ENCODE measurements at regions not wholly inside any gene's neighbourhood (a gene's known extent, or its start where the extent isn't known, plus 50 kb on each side); places are given as distances from the start of the nearest gene placed in this dataset.
"Not testable (repeated sequence)": the region's sequence is repeated elsewhere in the genome, so short reads cannot be mapped to it uniquely, and the experiment has no call there.

DNA sequence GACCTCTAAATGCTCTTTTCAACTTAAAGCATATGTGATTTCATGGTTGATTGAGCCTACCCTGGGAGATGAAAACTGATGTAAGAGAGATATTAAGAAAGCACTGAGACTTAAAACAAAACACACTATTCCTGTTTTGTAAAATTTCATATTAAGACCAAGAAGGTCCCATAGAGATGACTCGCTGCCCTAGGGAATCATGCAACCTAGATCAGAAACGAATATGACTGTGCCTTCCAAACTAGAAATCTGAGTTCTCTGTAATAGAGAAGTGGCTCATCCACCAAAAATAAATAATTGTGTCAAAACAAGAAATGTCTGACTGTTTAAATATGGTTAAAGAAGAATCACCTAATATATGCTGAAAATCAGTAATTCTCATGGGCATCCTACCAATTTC, 776.8 kb upstream of the SOX11 start:
- Histone ChIP-seq H3K4me2 (ENCODE audit: low read length) (no peak overlapping the region), H3K4me1 (ENCODE audit: control insufficient read depth, insufficient read depth, low read length) (no peaks in the 10 kb centered on the region), H3K4me3 (ENCODE audit: low read length) (no peak overlapping the region), H3K9ac (ENCODE audit: low read depth, low read length) (no peak overlapping the region), H3K9me3 (replicated peaks; ENCODE audit: low read length) (no peaks in the 10 kb centered on the region), H3K27me3 (ENCODE audit: control insufficient read depth, insufficient read depth, low read length) (no peaks in the 10 kb centered on the region), H3K36me3 (ENCODE audit: insufficient read depth, low read length) (no peaks in the 10 kb centered on the region)

DNA sequence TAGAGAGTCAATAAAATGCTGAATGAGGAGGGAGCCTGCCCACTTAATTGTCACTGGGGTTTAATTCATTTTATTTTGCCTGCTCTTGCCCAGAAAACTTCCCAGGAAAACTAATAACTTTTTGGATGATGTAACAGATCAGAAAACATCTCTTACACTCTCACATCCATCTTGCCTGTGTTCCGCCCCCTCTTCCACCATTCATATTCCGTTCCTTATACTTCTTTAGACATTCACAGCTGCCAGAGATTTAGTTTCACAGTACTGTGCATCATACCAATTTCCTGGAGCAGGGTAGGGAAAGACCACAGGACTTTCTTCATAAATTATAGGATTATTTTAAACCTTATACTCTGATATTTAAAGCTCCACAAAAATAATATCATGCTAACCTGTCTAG, 776.1 kb upstream of the SOX11 start:
- Histone ChIP-seq H3K36me3 (ENCODE audit: insufficient read depth, low read length) (no peaks in the 10 kb centered on the region), H3K9ac (ENCODE audit: low read depth, low read length) (no peak overlapping the region), H3K4me2 (ENCODE audit: low read length) (no peak overlapping the region), H3K4me1 (ENCODE audit: control insufficient read depth, insufficient read depth, low read length) (no peaks in the 10 kb centered on the region), H3K27me3 (ENCODE audit: control insufficient read depth, insufficient read depth, low read length) (no peaks in the 10 kb centered on the region), H3K9me3 (replicated peaks; ENCODE audit: low read length) (no peaks in the 10 kb centered on the region), H3K4me3 (ENCODE audit: low read length) (no peak overlapping the region)

DNA sequence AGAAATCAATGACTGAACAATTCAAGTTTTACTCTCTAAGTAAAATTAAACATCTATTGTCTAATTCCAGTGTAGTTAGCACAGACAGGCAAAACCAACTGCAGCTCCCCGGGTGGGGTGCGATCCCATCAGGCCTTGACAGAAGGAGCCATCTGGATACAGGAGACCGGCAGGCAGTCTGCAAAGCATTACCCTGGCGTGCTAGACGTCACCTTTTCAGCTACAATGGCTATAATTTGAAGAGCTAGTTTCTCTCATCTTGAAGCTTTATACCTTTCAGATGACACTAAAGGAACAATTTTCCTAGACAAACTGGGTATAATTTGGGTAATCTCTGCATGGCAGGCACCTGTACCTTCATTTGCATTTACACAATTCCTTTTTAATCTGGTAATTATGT, 761.5 kb upstream of the SOX11 start:
- Histone ChIP-seq H3K9me3 (replicated peaks; ENCODE audit: low read length) (no peaks in the 10 kb centered on the region), H3K36me3 (ENCODE audit: insufficient read depth, low read length) (no peaks in the 10 kb centered on the region), H3K4me2 (ENCODE audit: low read length) (no peak overlapping the region), H3K4me3 (ENCODE audit: low read length) (no peak overlapping the region), H3K27me3 (ENCODE audit: control insufficient read depth, insufficient read depth, low read length) (no peaks in the 10 kb centered on the region), H3K9ac (ENCODE audit: low read depth, low read length) (no peak overlapping the region), H3K4me1 (ENCODE audit: control insufficient read depth, insufficient read depth, low read length) (no peaks in the 10 kb centered on the region)

DNA sequence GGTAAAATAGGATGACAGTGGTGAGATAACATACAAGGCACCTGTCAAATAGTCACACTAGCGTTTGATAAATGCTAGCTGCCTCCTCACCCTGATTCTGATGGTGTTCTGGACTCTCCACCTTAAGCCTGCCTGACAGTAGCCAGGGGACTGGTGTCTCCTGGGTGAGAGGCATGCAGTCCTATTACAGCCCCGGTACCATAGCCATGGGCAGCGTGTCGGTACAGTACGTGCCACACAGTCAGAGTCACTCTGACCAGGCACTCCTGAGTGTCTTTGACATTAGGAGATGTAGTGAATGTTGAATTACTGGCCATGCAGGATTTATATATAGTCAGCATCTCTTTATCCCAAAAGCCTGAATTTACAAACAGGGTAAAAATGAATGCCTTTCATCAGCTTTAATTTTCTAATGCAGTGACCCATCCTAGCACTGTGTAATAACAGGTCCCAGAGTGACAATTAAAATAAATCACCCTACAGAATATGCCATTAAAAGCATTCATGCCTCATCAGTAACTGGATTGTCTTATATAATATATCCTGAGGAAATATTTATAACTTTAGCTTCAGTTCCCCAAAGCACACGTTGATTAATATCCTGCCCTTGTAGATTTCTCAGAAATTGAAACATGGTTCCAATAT, 760.3 kb upstream of the SOX11 start:
- Histone ChIP-seq H3K27me3 (ENCODE audit: control insufficient read depth, insufficient read depth, low read length) (no peaks in the 10 kb centered on the region), H3K4me3 (ENCODE audit: low read length) (no peak overlapping the region), H3K9ac (ENCODE audit: low read depth, low read length) (no peak overlapping the region), H3K4me2 (ENCODE audit: low read length) (no peak overlapping the region), H3K9me3 (replicated peaks; ENCODE audit: low read length) (no peaks in the 10 kb centered on the region), H3K4me1 (ENCODE audit: control insufficient read depth, insufficient read depth, low read length) (no peaks in the 10 kb centered on the region), H3K36me3 (ENCODE audit: insufficient read depth, low read length) (no peaks in the 10 kb centered on the region)

DNA sequence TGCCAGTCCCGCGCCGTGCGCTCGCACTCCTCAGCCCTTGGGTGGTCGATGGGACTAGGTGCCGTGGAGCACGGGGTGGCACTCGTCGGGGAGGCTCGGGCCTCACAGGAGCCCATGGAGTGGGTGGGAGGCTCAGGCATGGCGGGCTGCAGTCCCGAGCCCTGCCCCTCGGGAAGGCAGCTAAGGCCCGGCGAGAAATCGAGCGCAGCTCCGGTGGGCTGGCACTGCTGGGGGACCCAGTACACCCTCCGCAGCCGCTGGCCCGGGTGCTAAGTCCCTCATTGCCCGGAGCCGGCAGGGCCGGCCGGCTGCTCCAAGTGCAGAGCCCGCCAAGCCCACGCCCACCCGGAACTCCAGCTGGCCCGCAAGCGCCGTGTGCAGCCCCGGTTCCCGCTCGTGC, 756.9 kb upstream of the SOX11 start:
- not testable (repeated sequence) for H3K4me1 ChIP-seq (ENCODE audit: control insufficient read depth, insufficient read depth, low read length); H3K4me2 ChIP-seq (ENCODE audit: low read length); H3K9me3 ChIP-seq (replicated peaks; ENCODE audit: low read length); H3K36me3 ChIP-seq (ENCODE audit: insufficient read depth, low read length); H3K9ac ChIP-seq (ENCODE audit: low read depth, low read length); H3K27me3 ChIP-seq (ENCODE audit: control insufficient read depth, insufficient read depth, low read length); H3K4me3 ChIP-seq (ENCODE audit: low read length)

DNA sequence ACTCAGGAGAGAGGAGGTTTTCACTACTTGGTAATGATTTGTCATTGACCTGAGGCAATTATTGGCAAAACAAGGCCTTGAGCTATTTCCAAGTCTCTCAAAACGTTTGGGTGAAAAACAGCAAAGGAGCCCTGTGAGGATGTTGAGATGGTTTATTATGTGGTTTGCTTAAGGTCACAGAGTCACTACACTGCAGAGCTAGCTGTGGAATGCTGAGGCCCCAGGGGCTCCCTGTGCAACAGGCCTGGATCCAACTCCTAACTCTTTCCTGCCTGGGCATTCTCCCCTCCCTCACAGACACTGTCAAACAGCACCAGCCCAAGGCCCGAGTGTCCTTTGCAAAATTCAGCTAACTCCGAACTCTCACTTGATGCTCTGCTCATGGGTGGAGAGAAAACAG, 754.6 kb upstream of the SOX11 start:
- H3K4me1 ChIP-seq (ENCODE audit: control insufficient read depth, insufficient read depth, low read length) = no peaks in the 10 kb centered on the region

DNA sequence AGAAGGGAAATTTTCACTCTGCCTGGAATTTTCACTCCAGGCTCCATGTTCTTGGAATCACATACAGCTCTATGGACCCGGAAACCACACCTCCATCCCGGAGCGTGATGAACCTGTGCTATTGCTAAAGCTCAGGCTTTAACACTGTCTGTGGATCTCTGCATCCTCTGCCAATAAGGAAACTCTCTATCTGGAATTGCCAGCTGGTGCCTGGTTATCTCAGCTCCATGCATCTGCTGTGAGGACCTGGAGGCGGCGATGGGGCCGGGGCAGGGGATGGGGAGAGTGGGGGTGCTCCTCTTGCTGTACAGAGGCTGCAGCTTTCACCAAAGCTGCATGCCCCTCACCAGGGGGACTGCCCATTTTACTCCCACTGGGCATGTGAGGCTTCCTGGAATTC, 754.0 kb upstream of the SOX11 start:
- no peak overlapping the region for H3K4me2 ChIP-seq (ENCODE audit: low read length)
- H3K9ac ChIP-seq (ENCODE audit: low read depth, low read length) = no peak overlapping the region
- no peak overlapping the region for H3K4me3 ChIP-seq (ENCODE audit: low read length)
- H3K27me3 ChIP-seq (ENCODE audit: control insufficient read depth, insufficient read depth, low read length) = no peaks in the 10 kb centered on the region
- H3K4me1 ChIP-seq (ENCODE audit: control insufficient read depth, insufficient read depth, low read length) = no peaks in the 10 kb centered on the region
- H3K9me3 ChIP-seq (replicated peaks; ENCODE audit: low read length) = peaks cover 7% of the 10 kb centered on the region
- no peaks in the 10 kb centered on the region for H3K36me3 ChIP-seq (ENCODE audit: insufficient read depth, low read length)

More for the DNA sequence above, 754.6 kb upstream of the SOX11 start:
- H3K27me3 ChIP-seq (ENCODE audit: control insufficient read depth, insufficient read depth, low read length) = no peaks in the 10 kb centered on the region
- H3K36me3 ChIP-seq (ENCODE audit: insufficient read depth, low read length) = no peaks in the 10 kb centered on the region
- H3K9ac ChIP-seq (ENCODE audit: low read depth, low read length) = no peak overlapping the region
- H3K9me3 ChIP-seq (replicated peaks; ENCODE audit: low read length) = peaks cover 7% of the 10 kb centered on the region
- no peak overlapping the region for H3K4me2 ChIP-seq (ENCODE audit: low read length)
- H3K4me3 ChIP-seq (ENCODE audit: low read length) = no peak overlapping the region

DNA sequence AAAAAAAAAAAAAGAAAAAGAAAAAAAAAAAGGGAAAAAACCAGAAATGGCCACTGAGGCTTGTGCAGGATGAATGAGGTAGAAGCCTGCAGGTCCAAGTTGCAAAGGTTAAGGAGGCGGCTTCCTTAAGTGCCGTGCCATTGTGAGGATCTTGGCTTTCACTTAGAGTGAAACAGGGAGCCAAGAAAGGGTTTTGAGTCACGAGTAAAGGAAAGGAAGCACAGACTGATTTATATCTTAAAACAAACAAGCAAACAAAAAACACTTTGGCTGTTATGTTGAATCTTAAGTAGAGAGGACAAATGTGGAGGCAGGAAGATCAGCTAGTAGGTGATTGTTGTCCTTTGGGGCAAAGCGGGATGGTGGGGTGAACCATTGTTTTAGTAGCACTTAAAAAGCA, 749.7 kb upstream of the SOX11 start:
- Histone ChIP-seq H3K4me2 (ENCODE audit: low read length) (no peak overlapping the region), H3K27me3 (ENCODE audit: control insufficient read depth, insufficient read depth, low read length) (no peaks in the 10 kb centered on the region), H3K9me3 (replicated peaks; ENCODE audit: low read length) (peaks cover 7% of the 10 kb centered on the region), H3K9ac (ENCODE audit: low read depth, low read length) (no peak overlapping the region), H3K4me3 (ENCODE audit: low read length) (no peak overlapping the region), H3K4me1 (ENCODE audit: control insufficient read depth, insufficient read depth, low read length) (no peaks in the 10 kb centered on the region), H3K36me3 (ENCODE audit: insufficient read depth, low read length) (no peaks in the 10 kb centered on the region)

DNA sequence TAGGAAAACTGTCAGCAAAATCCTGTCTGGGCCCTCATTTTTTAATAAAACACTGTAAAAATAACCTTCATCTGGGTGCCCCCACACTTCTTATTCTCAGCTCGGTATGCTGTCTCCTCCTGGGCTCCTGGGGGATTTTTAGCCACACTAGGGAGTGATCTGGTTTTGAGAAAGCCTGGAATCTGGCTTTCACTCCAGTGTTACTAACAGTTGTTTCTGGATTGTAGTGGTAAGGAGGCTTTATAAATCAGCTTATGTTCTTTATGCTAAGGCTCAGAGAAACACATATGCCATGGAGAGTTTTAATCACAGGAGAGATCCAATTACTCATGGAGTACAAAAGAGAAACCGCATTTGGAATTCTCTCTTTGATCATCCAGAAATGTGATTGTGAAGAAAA, 744.3 kb upstream of the SOX11 start:
- no peaks in the 10 kb centered on the region for H3K27me3 ChIP-seq (ENCODE audit: control insufficient read depth, insufficient read depth, low read length)
- H3K4me1 ChIP-seq (ENCODE audit: control insufficient read depth, insufficient read depth, low read length) = no peaks in the 10 kb centered on the region
- no peaks in the 10 kb centered on the region for H3K36me3 ChIP-seq (ENCODE audit: insufficient read depth, low read length)
- H3K4me2 ChIP-seq (ENCODE audit: low read length) = no peak overlapping the region
- H3K9ac ChIP-seq (ENCODE audit: low read depth, low read length) = no peak overlapping the region
- peaks cover 3% of the 10 kb centered on the region for H3K9me3 ChIP-seq (replicated peaks; ENCODE audit: low read length)
- H3K4me3 ChIP-seq (ENCODE audit: low read length) = no peak overlapping the region

DNA sequence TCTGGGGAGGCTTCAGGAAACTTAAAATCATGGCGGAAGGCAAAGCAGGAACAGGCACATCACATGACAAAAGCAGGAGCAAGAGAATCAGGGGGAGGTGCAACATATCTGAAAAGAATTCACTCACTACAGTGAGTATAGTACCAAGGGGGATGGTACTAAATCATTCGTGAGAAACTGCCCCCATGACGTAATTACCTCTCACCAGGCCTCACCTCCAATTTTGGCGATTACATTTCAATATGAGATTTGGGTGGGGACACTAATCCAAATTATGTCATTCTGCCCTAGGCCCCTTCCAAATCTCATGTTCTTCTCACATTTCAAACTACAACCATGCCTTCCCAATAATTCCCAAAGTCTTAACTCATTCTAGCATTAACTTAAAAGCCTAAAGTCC, 740.8 kb upstream of the SOX11 start:
- H3K36me3 ChIP-seq (ENCODE audit: insufficient read depth, low read length) = no peaks in the 10 kb centered on the region
- no peaks in the 10 kb centered on the region for H3K27me3 ChIP-seq (ENCODE audit: control insufficient read depth, insufficient read depth, low read length)
- no peak overlapping the region for H3K4me2 ChIP-seq (ENCODE audit: low read length)
- H3K9ac ChIP-seq (ENCODE audit: low read depth, low read length) = no peak overlapping the region
- H3K4me1 ChIP-seq (ENCODE audit: control insufficient read depth, insufficient read depth, low read length) = no peaks in the 10 kb centered on the region
- H3K9me3 ChIP-seq (replicated peaks; ENCODE audit: low read length) = peaks cover 3% of the 10 kb centered on the region
- no peak overlapping the region for H3K4me3 ChIP-seq (ENCODE audit: low read length)

DNA sequence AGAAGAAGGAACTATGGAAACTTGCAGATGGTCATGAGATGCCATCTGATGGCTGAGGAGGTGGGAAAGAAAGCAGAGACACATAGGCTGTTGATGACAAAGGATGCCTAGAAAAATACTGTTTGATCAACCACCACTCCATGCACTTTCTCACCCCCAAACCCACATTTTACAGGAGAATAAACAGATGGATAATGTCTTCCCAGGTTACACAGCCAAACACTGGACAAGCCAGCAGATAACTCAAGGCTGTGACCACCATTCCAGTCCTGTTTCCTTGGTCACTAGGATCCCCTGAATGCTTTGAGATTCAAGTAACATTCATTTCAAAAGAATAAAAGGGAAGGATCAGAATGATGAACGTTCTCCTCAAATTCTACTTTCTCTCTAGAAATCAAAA, 733.0 kb upstream of the SOX11 start:
- no peaks in the 10 kb centered on the region for H3K36me3 ChIP-seq (ENCODE audit: insufficient read depth, low read length)
- H3K4me2 ChIP-seq (ENCODE audit: low read length) = no peak overlapping the region
- H3K9me3 ChIP-seq (replicated peaks; ENCODE audit: low read length) = no peaks in the 10 kb centered on the region
- no peaks in the 10 kb centered on the region for H3K4me1 ChIP-seq (ENCODE audit: control insufficient read depth, insufficient read depth, low read length)
- H3K4me3 ChIP-seq (ENCODE audit: low read length) = no peak overlapping the region
- H3K9ac ChIP-seq (ENCODE audit: low read depth, low read length) = no peak overlapping the region
- no peaks in the 10 kb centered on the region for H3K27me3 ChIP-seq (ENCODE audit: control insufficient read depth, insufficient read depth, low read length)

DNA sequence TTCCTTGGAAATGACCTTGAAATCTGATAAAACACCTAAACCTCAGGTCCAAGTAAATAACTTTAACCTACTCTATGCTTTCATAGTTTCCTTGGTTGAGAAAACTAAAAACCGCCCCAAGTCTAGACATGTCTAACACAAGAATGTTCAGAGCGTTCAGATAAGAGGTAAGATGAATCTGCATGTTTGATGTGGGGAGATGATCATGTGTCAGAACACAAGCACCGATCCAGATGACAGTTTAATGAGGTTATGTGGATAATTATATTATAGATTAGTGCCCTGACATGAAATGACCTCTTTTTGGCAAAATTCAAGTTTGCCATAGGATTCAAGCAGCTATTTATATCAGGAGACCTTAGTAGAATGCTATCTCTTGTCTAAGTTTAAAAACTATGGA, 729.8 kb upstream of the SOX11 start:
- Histone ChIP-seq H3K4me2 (ENCODE audit: low read length) (no peak overlapping the region), H3K4me1 (ENCODE audit: control insufficient read depth, insufficient read depth, low read length) (no peaks in the 10 kb centered on the region), H3K36me3 (ENCODE audit: insufficient read depth, low read length) (no peaks in the 10 kb centered on the region), H3K4me3 (ENCODE audit: low read length) (no peak overlapping the region), H3K9me3 (replicated peaks; ENCODE audit: low read length) (no peaks in the 10 kb centered on the region), H3K9ac (ENCODE audit: low read depth, low read length) (no peak overlapping the region), H3K27me3 (ENCODE audit: control insufficient read depth, insufficient read depth, low read length) (no peaks in the 10 kb centered on the region)

Measured in skeletal muscle satellite cell (primary cell).